ENCODE measurements at regions not wholly inside any gene's neighbourhood (a gene's known extent, or its start where the extent isn't known, plus 50 kb on each side); places are given as distances from the start of the nearest gene placed in this dataset.
A peak's percentile ranks its signal among the peaks of the same experiment; 100 is the strongest.

- no peak for TF ChIP-seq CTCF (conservative IDR thresholded peaks at IDR 0.05; ENCODE audit: low read depth, low read length)
- H3K4me3 ChIP-seq (ENCODE audit: low read depth, low read length) = no peak overlapping the region
- DNase-seq (ENCODE audit: low read depth) = no peak
Observed at GRCh38 chr2:111698089-111698488, 185.9 kb downstream of the ANAPC1 start.

GRCh38 chr2:111698743-111699554 lies 185.0 kb downstream of the ANAPC1 start:
- peak overlapping the region; percentile 25 for H3K4me3 ChIP-seq (ENCODE audit: low read depth, low read length)
- DNase-seq (ENCODE audit: low read depth) = peak; percentile 95
- TF ChIP-seq CTCF (conservative IDR thresholded peaks at IDR 0.05; ENCODE audit: low read depth, low read length) = peak; percentile 27

GRCh38 chr2:111701266-111701665 lies 182.7 kb downstream of the ANAPC1 start:
- no peak overlapping the region for H3K4me3 ChIP-seq (ENCODE audit: low read depth, low read length)
- no peak for TF ChIP-seq CTCF (conservative IDR thresholded peaks at IDR 0.05; ENCODE audit: low read depth, low read length)
- DNase-seq (ENCODE audit: low read depth) = no peak

- no peak for TF ChIP-seq CTCF (conservative IDR thresholded peaks at IDR 0.05; ENCODE audit: low read depth, low read length)
- no peak for DNase-seq (ENCODE audit: low read depth)
Observed at GRCh38 chr2:111701798-111702118, 182.2 kb downstream of the ANAPC1 start.

GRCh38 chr2:111702119-111702803 lies 181.7 kb downstream of the ANAPC1 start:
- H3K4me3 ChIP-seq (ENCODE audit: low read depth, low read length) = no peak overlapping the region
- no peak for DNase-seq (ENCODE audit: low read depth)
- TF ChIP-seq CTCF (conservative IDR thresholded peaks at IDR 0.05; ENCODE audit: low read depth, low read length) = peak; percentile 77

More at GRCh38 chr2:111701798-111702118, 182.2 kb downstream of the ANAPC1 start:
- H3K4me3 ChIP-seq (ENCODE audit: low read depth, low read length) = no peak overlapping the region

- no peak for DNase-seq (ENCODE audit: low read depth)
Observed at GRCh38 chr2:111702804-111703196, 181.2 kb downstream of the ANAPC1 start.

More at GRCh38 chr2:111702804-111703196, 181.2 kb downstream of the ANAPC1 start:
- H3K4me3 ChIP-seq (ENCODE audit: low read depth, low read length) = no peak overlapping the region
- no peak for TF ChIP-seq CTCF (conservative IDR thresholded peaks at IDR 0.05; ENCODE audit: low read depth, low read length)

Measured in epithelial cell of proximal tubule (primary cell).